AG04450 (cell line): ENCODE measurements at regions not wholly inside any gene's neighbourhood (a gene's known extent, or its start where the extent isn't known, plus 50 kb on each side); places are given as distances from the start of the nearest gene placed in this dataset.

ENCODE experiments used
- CTCF ChIA-PET: fragments of 300-600, 350-600 bp; formaldehyde crosslinking; extraction: SDS; loops from one replicate; lab custom pipeline; 2022; ENCODE audit warnings: antibody characterized with exemption, inconsistent platforms; lab: Charles Lee
- POLR2A ChIA-PET: fragments of 350-600 bp; formaldehyde crosslinking; extraction: SDS; loops from one replicate; lab custom pipeline; 2021; ENCODE audit warnings: antibody characterized with exemption, inconsistent platforms; lab: Yijun Ruan, JAX
- DNase-seq: peaks from one replicate; pipeline ENCODE4 v3.0.0-alpha.2; 2011; ENCODE audit warnings: low read depth, low spot score
- H3K27ac ChIP-seq: one replicate; pipeline ENCODE4 v1.5.1; 2012; ENCODE audit warnings: low read depth, low read length, control low read depth
- H3K27me3 ChIP-seq: one replicate; pipeline ENCODE4 v1.6.0; 2012; ENCODE audit warnings: low read length; ENCODE audit not compliant: control insufficient read depth, insufficient read depth
- H3K4me3 ChIP-seq: 2 replicates; pipeline ENCODE4 v1.5.1; 2011; ENCODE audit warnings: mild to moderate bottlenecking, low read depth, low read length, control low read depth
- H3K9me3 ChIP-seq: 2 replicates; pipeline ENCODE4 v1.5.1; 2012; ENCODE audit warnings: low read length; ENCODE audit not compliant: control insufficient read depth, insufficient read depth
- CTCF ChIP-seq: IDR thresholded peaks from 2 replicates; pipeline ENCODE4 v1.5.1; 2011; ENCODE audit warnings: low read depth, low read length, control low read depth, inconsistent platforms

GRCh38 chr3:78455166-78455565, 1312.6 kb downstream of the ROBO1 start:
- ChIA-PET CTCF (no interaction called here), POLR2A (no interaction called here)
- H3K4me3 ChIP-seq: no peak overlapping the region
- no peaks in the 10 kb centered on the region for H3K9me3 ChIP-seq
- DNase-seq: no peak
- H3K27ac ChIP-seq: no peak overlapping the region
- no peaks in the 10 kb centered on the region for H3K27me3 ChIP-seq
- no peak for TF ChIP-seq CTCF

- POLR2A ChIA-PET: no interaction called here
- Histone ChIP-seq H3K27ac (no peak overlapping the region), H3K9me3 (no peaks in the 10 kb centered on the region), H3K27me3 (no peaks in the 10 kb centered on the region), H3K4me3 (no peak overlapping the region)
- no peak for TF ChIP-seq CTCF
- DNase-seq: no peak
- CTCF ChIA-PET: no interaction called here
These were observed 1311.9 kb downstream of the ROBO1 start for GRCh38 chr3:78455712-78456433.

- CTCF ChIA-PET: interaction anchor here (1.4 kb wide), 1 partner anchor 186 kb away, joined by 3 read pairs; no protein-coding TSS in a partner anchor
- no peak for TF ChIP-seq CTCF
These were observed 1308.0 kb downstream of the ROBO1 start for GRCh38 chr3:78459796-78460195.

GRCh38 chr3:78462021-78462420, 1305.8 kb downstream of the ROBO1 start:
- DNase-seq: no peak
- no peak overlapping the region for H3K27ac ChIP-seq
- CTCF ChIA-PET: no interaction called here
- H3K27me3 ChIP-seq: no peaks in the 10 kb centered on the region
- POLR2A ChIA-PET: no interaction called here
- no peak for TF ChIP-seq CTCF
- no peaks in the 10 kb centered on the region for H3K9me3 ChIP-seq
- H3K4me3 ChIP-seq: no peak overlapping the region

More at GRCh38 chr3:78459796-78460195, 1308.0 kb downstream of the ROBO1 start:
- H3K27me3 ChIP-seq: no peaks in the 10 kb centered on the region
- DNase-seq: no peak
- POLR2A ChIA-PET: no interaction called here
- no peak overlapping the region for H3K27ac ChIP-seq
- H3K4me3 ChIP-seq: no peak overlapping the region
- H3K9me3 ChIP-seq: no peaks in the 10 kb centered on the region

GRCh38 chr3:78476076-78476475, 1291.7 kb downstream of the ROBO1 start:
- POLR2A ChIA-PET: no interaction called here
- Histone ChIP-seq H3K4me3 (no peak overlapping the region), H3K27ac (no peak overlapping the region), H3K9me3 (no peaks in the 10 kb centered on the region), H3K27me3 (no peaks in the 10 kb centered on the region)
- DNase-seq: no peak
- no peak for TF ChIP-seq CTCF
- CTCF ChIA-PET: no interaction called here
